HG02610 (cell line): ENCODE measurements at regions not wholly inside any gene's neighbourhood (a gene's known extent, or its start where the extent isn't known, plus 50 kb on each side); places are given as distances from the start of the nearest gene placed in this dataset.
"Not testable (repeated sequence)": the region's sequence is repeated elsewhere in the genome, so short reads cannot be mapped to it uniquely, and the experiment has no call there.

Source experiments
- ATAC-seq: cut with Tn5 transposase; IDR thresholded peaks from one replicate; pipeline ENCODE4 v1.9.1; 2021; ENCODE audit warnings: mild to moderate bottlenecking, moderate library complexity; ENCODE audit not compliant: unreplicated experiment

- no peak for ATAC-seq
These were observed 1603.8 kb downstream of the CDH8 start for GRCh38 chr16:60432472-60432871.

GRCh38 chr16:60419859-60420258 is 1616.4 kb downstream of the CDH8 start:
- no peak for ATAC-seq

GRCh38 chr16:60414613-60415012 is 1621.6 kb downstream of the CDH8 start:
- no peak for ATAC-seq

GRCh38 chr16:60413969-60414368 is 1622.3 kb downstream of the CDH8 start:
- ATAC-seq: no peak

GRCh38 chr16:60407606-60408005 is 1628.6 kb downstream of the CDH8 start:
- no peak for ATAC-seq

GRCh38 chr16:60407034-60407433 is 1629.2 kb downstream of the CDH8 start:
- ATAC-seq: no peak

GRCh38 chr16:60405286-60405685 is 1631.0 kb downstream of the CDH8 start:
- ATAC-seq: no peak

- ATAC-seq: no peak
These were observed 1631.8 kb downstream of the CDH8 start for GRCh38 chr16:60404401-60404800.

GRCh38 chr16:60402941-60403340 is 1633.3 kb downstream of the CDH8 start:
- not testable (repeated sequence) for ATAC-seq

- ATAC-seq: no peak
These were observed 1643.9 kb downstream of the CDH8 start for GRCh38 chr16:60392380-60392779.

- ATAC-seq: no peak
These were observed 1637.5 kb upstream of the GOT2 start for GRCh38 chr16:60371591-60371990.

GRCh38 chr16:60367739-60368138 is 1633.6 kb upstream of the GOT2 start:
- ATAC-seq: no peak

GRCh38 chr16:60363566-60363965 is 1629.5 kb upstream of the GOT2 start:
- ATAC-seq: no peak

GRCh38 chr16:60359866-60360265 is 1625.8 kb upstream of the GOT2 start:
- ATAC-seq: not testable (repeated sequence)

GRCh38 chr16:60359412-60359811 is 1625.3 kb upstream of the GOT2 start:
- ATAC-seq: not testable (repeated sequence)

GRCh38 chr16:60357876-60358522 is 1623.9 kb upstream of the GOT2 start:
- not testable (repeated sequence) for ATAC-seq

GRCh38 chr16:60346256-60346655 is 1612.1 kb upstream of the GOT2 start:
- no peak for ATAC-seq

- no peak for ATAC-seq
These were observed 1603.6 kb upstream of the GOT2 start for GRCh38 chr16:60337671-60338070.

- no peak for ATAC-seq
These were observed 1597.1 kb upstream of the GOT2 start for GRCh38 chr16:60331168-60331567.

GRCh38 chr16:60329108-60329507 is 1595.0 kb upstream of the GOT2 start:
- peak; percentile 64 for ATAC-seq

- no peak for ATAC-seq
These were observed 1594.0 kb upstream of the GOT2 start for GRCh38 chr16:60328152-60328551.

- ATAC-seq: no peak
These were observed 1584.4 kb upstream of the GOT2 start for GRCh38 chr16:60318486-60318885.

GRCh38 chr16:60310846-60311445 is 1576.8 kb upstream of the GOT2 start:
- ATAC-seq: no peak
